Duodenal mucosa (tissue), 2 donors: ENCODE measurements at regions not wholly inside any gene's neighbourhood (a gene's known extent, or its start where the extent isn't known, plus 50 kb on each side); places are given as distances from the start of the nearest gene placed in this dataset.

Experiments used
- H3K27ac ChIP-seq: one replicate; pipeline ENCODE4 v1.7.0; 2013; ENCODE audit warnings: low read depth, low read length
- H3K27me3 ChIP-seq, 2 donors: one replicate each; pipeline ENCODE4 v1.7.0; 2013; ENCODE audit warnings: low read length in 2 of 2, control low read depth in 1 of 2; ENCODE audit not compliant: insufficient read depth in 2 of 2, control insufficient read depth in 1 of 2
- H3K36me3 ChIP-seq, 2 donors: one replicate each; pipeline ENCODE4 v1.7.0; 2013; ENCODE audit warnings: low read length in 2 of 2, control low read depth in 1 of 2; ENCODE audit not compliant: insufficient read depth in 2 of 2, control insufficient read depth in 1 of 2
- H3K4me1 ChIP-seq, 2 donors: one replicate each; pipeline ENCODE4 v1.7.0; 2013; ENCODE audit warnings: low read length in 2 of 2, control low read depth in 1 of 2; ENCODE audit not compliant: insufficient read depth in 2 of 2, control insufficient read depth in 1 of 2
- H3K4me3 ChIP-seq, 2 donors: one replicate each; pipeline ENCODE4 v1.7.0; 2013; ENCODE audit warnings: low read length in 2 of 2, low read depth in 1 of 2
- H3K9ac ChIP-seq, 2 donors: one replicate each; pipeline ENCODE4 v1.7.0; 2013; ENCODE audit warnings: low read length in 2 of 2, low read depth in 1 of 2
- H3K9me3 ChIP-seq, 2 donors: one replicate each; pipeline ENCODE4 v1.7.0; 2013; ENCODE audit warnings: low read length in 2 of 2, control low read depth in 1 of 2; ENCODE audit not compliant: control insufficient read depth in 1 of 2

- H3K36me3 ChIP-seq = no peaks in the 10 kb centered on the region
- H3K27me3 ChIP-seq = no peaks in the 10 kb centered on the region
- no peak overlapping the region for H3K27ac ChIP-seq
- H3K4me3 ChIP-seq = no peak overlapping the region
- no peaks in the 10 kb centered on the region for H3K9me3 ChIP-seq
- no peaks in the 10 kb centered on the region for H3K4me1 ChIP-seq
- H3K9ac ChIP-seq = no peak overlapping the region
These were observed 294.8 kb downstream of the GADD45G start for GRCh38 chr9:89899573-89899972.

GRCh38 chr9:89901920-89902319, 297.1 kb downstream of the GADD45G start:
- no peaks in the 10 kb centered on the region for H3K36me3 ChIP-seq
- no peak overlapping the region for H3K4me3 ChIP-seq
- no peak overlapping the region for H3K27ac ChIP-seq
- no peaks in the 10 kb centered on the region for H3K9me3 ChIP-seq
- H3K4me1 ChIP-seq = no peaks in the 10 kb centered on the region
- no peaks in the 10 kb centered on the region for H3K27me3 ChIP-seq
- H3K9ac ChIP-seq = no peak overlapping the region

- Histone ChIP-seq H3K27me3 (no peaks in the 10 kb centered on the region), H3K9ac (no peak overlapping the region), H3K36me3 (no peaks in the 10 kb centered on the region), H3K4me3 (no peak overlapping the region), H3K4me1 (no peaks in the 10 kb centered on the region), H3K9me3 (no peaks in the 10 kb centered on the region), H3K27ac (no peak overlapping the region)
These were observed 297.8 kb downstream of the GADD45G start for GRCh38 chr9:89902450-89903140.

GRCh38 chr9:89903141-89903475, 298.3 kb downstream of the GADD45G start:
- Histone ChIP-seq H3K27me3 (no peaks in the 10 kb centered on the region), H3K36me3 (no peaks in the 10 kb centered on the region), H3K4me1 (no peaks in the 10 kb centered on the region), H3K4me3 (no peak overlapping the region), H3K9ac (no peak overlapping the region), H3K27ac (no peak overlapping the region), H3K9me3 (no peaks in the 10 kb centered on the region)

- Histone ChIP-seq H3K9me3 (no peaks in the 10 kb centered on the region), H3K36me3 (no peaks in the 10 kb centered on the region), H3K27ac (no peak overlapping the region), H3K9ac (no peak overlapping the region), H3K27me3 (no peaks in the 10 kb centered on the region), H3K4me1 (no peaks in the 10 kb centered on the region), H3K4me3 (no peak overlapping the region)
These were observed 301.0 kb downstream of the GADD45G start for GRCh38 chr9:89905606-89906338.

GRCh38 chr9:89911721-89912604, 307.2 kb downstream of the GADD45G start:
- Histone ChIP-seq H3K4me3 (no peak overlapping the region), H3K4me1 (no peaks in the 10 kb centered on the region), H3K27me3 (no peaks in the 10 kb centered on the region), H3K9me3 (no peaks in the 10 kb centered on the region), H3K9ac (no peak overlapping the region), H3K27ac (no peak overlapping the region), H3K36me3 (no peaks in the 10 kb centered on the region)

- Histone ChIP-seq H3K27ac (no peak overlapping the region), H3K36me3 (no peaks in the 10 kb centered on the region), H3K9me3 (no peaks in the 10 kb centered on the region), H3K9ac (no peak overlapping the region), H3K4me3 (no peak overlapping the region), H3K4me1 (no peaks in the 10 kb centered on the region), H3K27me3 (no peaks in the 10 kb centered on the region)
These were observed 307.8 kb downstream of the GADD45G start for GRCh38 chr9:89912605-89912953.

GRCh38 chr9:89915187-89915586, 310.4 kb downstream of the GADD45G start:
- Histone ChIP-seq H3K9me3 (no peaks in the 10 kb centered on the region), H3K9ac (no peak overlapping the region), H3K4me3 (no peak overlapping the region), H3K36me3 (no peaks in the 10 kb centered on the region), H3K4me1 (no peaks in the 10 kb centered on the region), H3K27me3 (no peaks in the 10 kb centered on the region), H3K27ac (no peak overlapping the region)

GRCh38 chr9:89916001-89916597, 311.3 kb downstream of the GADD45G start:
- no peaks in the 10 kb centered on the region for H3K4me1 ChIP-seq
- H3K9me3 ChIP-seq = no peaks in the 10 kb centered on the region
- H3K27ac ChIP-seq = no peak overlapping the region
- H3K36me3 ChIP-seq = no peaks in the 10 kb centered on the region
- no peak overlapping the region for H3K4me3 ChIP-seq
- no peaks in the 10 kb centered on the region for H3K27me3 ChIP-seq
- no peak overlapping the region for H3K9ac ChIP-seq

- Histone ChIP-seq H3K9ac (no peak overlapping the region), H3K4me3 (no peak overlapping the region), H3K4me1 (no peaks in the 10 kb centered on the region), H3K27ac (no peak overlapping the region), H3K36me3 (no peaks in the 10 kb centered on the region), H3K27me3 (no peaks in the 10 kb centered on the region), H3K9me3 (no peaks in the 10 kb centered on the region)
These were observed 313.0 kb downstream of the GADD45G start for GRCh38 chr9:89917861-89918260.
